ENCODE measurements at regions not wholly inside any gene's neighbourhood (a gene's known extent, or its start where the extent isn't known, plus 50 kb on each side); places are given as distances from the start of the nearest gene placed in this dataset.

GRCh38 chr12:16789204-16789790 is 183.3 kb upstream of the LMO3 start:
- TF ChIP-seq PHF8 (IDR thresholded peaks at IDR 0.05; ENCODE audit: borderline replicate concordance, low read depth), result no peak
- TF ChIP-seq MYC (IDR thresholded peaks at IDR 0.05; ENCODE audit: borderline replicate concordance, low read length), result no peak
- TF ChIP-seq, protein P1, sequence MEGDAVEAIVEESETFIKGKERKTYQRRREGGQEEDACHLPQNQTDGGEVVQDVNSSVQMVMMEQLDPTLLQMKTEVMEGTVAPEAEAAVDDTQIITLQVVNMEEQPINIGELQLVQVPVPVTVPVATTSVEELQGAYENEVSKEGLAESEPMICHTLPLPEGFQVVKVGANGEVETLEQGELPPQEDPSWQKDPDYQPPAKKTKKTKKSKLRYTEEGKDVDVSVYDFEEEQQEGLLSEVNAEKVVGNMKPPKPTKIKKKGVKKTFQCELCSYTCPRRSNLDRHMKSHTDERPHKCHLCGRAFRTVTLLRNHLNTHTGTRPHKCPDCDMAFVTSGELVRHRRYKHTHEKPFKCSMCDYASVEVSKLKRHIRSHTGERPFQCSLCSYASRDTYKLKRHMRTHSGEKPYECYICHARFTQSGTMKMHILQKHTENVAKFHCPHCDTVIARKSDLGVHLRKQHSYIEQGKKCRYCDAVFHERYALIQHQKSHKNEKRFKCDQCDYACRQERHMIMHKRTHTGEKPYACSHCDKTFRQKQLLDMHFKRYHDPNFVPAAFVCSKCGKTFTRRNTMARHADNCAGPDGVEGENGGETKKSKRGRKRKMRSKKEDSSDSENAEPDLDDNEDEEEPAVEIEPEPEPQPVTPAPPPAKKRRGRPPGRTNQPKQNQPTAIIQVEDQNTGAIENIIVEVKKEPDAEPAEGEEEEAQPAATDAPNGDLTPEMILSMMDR (IDR thresholded peaks at IDR 0.05), result no peak
